Stimulated activated CD8-positive, alpha-beta memory T cell treated with anti-CD3 and anti-CD28 coated beads, Interleukin-2, amount 100 ng/mL, for 1 hour (primary cell): ENCODE measurements at regions not wholly inside any gene's neighbourhood (a gene's known extent, or its start where the extent isn't known, plus 50 kb on each side); places are given as distances from the start of the nearest gene placed in this dataset.
"Not testable (repeated sequence)": the region's sequence is repeated elsewhere in the genome, so short reads cannot be mapped to it uniquely, and the experiment has no call there.

Experiments used
- DNase-seq, 2 donors: peaks; one replicate each; pipeline ENCODE4 v3.0.0-alpha.2; 2020; ENCODE audit warnings: low read depth in 2 of 2

- DNase-seq, result no peak
Observed at GRCh38 chr5:72651779-72652178, 144.6 kb upstream of the ZNF366 start.

- no peak for DNase-seq
Observed at GRCh38 chr5:72651109-72651508, 143.9 kb upstream of the ZNF366 start.

GRCh38 chr5:72649449-72649848, 142.2 kb upstream of the ZNF366 start:
- DNase-seq, result no peak

GRCh38 chr5:72648480-72648879, 141.3 kb upstream of the ZNF366 start:
- DNase-seq, result no peak

- DNase-seq, result no peak
Observed at GRCh38 chr5:72647806-72648205, 140.6 kb upstream of the ZNF366 start.

GRCh38 chr5:72646246-72646866, 139.1 kb upstream of the ZNF366 start:
- DNase-seq, result no peak

- DNase-seq, result no peak
Observed at GRCh38 chr5:72645064-72645846, 138.0 kb upstream of the ZNF366 start.

- DNase-seq, result no peak
Observed at GRCh38 chr5:72644296-72644695, 137.1 kb upstream of the ZNF366 start.

- no peak for DNase-seq
Observed at GRCh38 chr5:72641164-72641563, 134.0 kb upstream of the ZNF366 start.

- no peak for DNase-seq
Observed at GRCh38 chr5:72637058-72637457, 129.8 kb upstream of the ZNF366 start.

- DNase-seq, result not testable (repeated sequence)
Observed at GRCh38 chr5:72636565-72636964, 129.4 kb upstream of the ZNF366 start.

- DNase-seq, result no peak
Observed at GRCh38 chr5:72634444-72634843, 127.2 kb upstream of the ZNF366 start.

- DNase-seq, result no peak
Observed at GRCh38 chr5:72633649-72634048, 126.4 kb upstream of the ZNF366 start.

GRCh38 chr5:72633041-72633445, 125.8 kb upstream of the ZNF366 start:
- DNase-seq, result no peak

GRCh38 chr5:72630721-72631120, 123.5 kb upstream of the ZNF366 start:
- no peak for DNase-seq

- DNase-seq, result no peak
Observed at GRCh38 chr5:72630081-72630480, 122.9 kb upstream of the ZNF366 start.

GRCh38 chr5:72628771-72629371, 121.7 kb upstream of the ZNF366 start:
- no peak for DNase-seq

- no peak for DNase-seq
Observed at GRCh38 chr5:72625332-72625731, 118.1 kb upstream of the ZNF366 start.

- DNase-seq, result no peak
Observed at GRCh38 chr5:72624641-72625236, 117.5 kb upstream of the ZNF366 start.

- no peak for DNase-seq
Observed at GRCh38 chr5:72623936-72624335, 116.7 kb upstream of the ZNF366 start.

GRCh38 chr5:72623323-72623722, 116.1 kb upstream of the ZNF366 start:
- no peak for DNase-seq

- DNase-seq, result no peak
Observed at GRCh38 chr5:72622170-72622760, 115.1 kb upstream of the ZNF366 start.
